ENCODE measurements at regions not wholly inside any gene's neighbourhood (a gene's known extent, or its start where the extent isn't known, plus 50 kb on each side); places are given as distances from the start of the nearest gene placed in this dataset.

DNA sequence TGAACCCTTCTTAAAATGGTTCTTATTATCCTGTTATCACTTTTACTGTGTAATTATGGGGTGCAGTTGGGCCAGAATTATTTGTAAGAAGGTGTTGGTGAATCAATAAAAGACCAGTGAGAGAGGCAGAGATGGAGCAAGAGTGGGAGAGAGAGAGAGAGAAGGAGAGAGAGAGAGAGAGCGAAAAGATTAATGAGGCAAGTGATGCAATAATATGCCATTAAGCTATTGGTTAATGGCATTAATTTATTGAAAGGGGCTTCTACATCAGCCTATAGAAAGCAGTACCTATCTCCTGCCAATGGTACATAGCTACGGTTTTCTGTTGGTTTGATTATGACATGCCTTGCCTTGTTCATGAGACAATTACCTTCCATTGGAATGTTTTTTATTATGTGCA is 388.7 kb downstream of the RPS6KC1 start:
- Histone ChIP-seq H2AFZ (ENCODE audit: low read depth) (no peak overlapping the region; the same call in 1 of the 2 replicates), H3K27ac (ENCODE audit: low read depth in 2 of 2, low read length in 1 of 2) (no peak overlapping the region), H3K9me2 (peaks cover 2% of the 10 kb centered on the region; the same call in 1 of the 2 replicates), H3K9me3 (no peaks in the 10 kb centered on the region), H4K20me1 (ENCODE audit: insufficient read depth) (no peaks in the 10 kb centered on the region), H3K79me2 (ENCODE audit: insufficient read depth) (no peaks in the 10 kb centered on the region), H3K4me2 (no peak overlapping the region), H3K27me3 (ENCODE audit: insufficient read depth) (no peaks in the 10 kb centered on the region), H3F3A (replicated peaks; ENCODE audit: insufficient read depth) (no peaks in the 10 kb centered on the region), H3K36me3 (replicated peaks in 1 of 2; ENCODE audit: control insufficient read depth in 1 of 2, insufficient read depth in 2 of 2, low read length in 1 of 2) (no peaks in the 10 kb centered on the region), H3K4me1 (ENCODE audit: control insufficient read depth in 1 of 2, insufficient read depth in 2 of 2, low read depth in 1 of 2, low read length in 1 of 2) (no peaks in the 10 kb centered on the region), H3K9ac (no peak overlapping the region), H3K4me3 (ENCODE audit: low read depth in 2 of 2, low read length in 1 of 2) (no peak overlapping the region)
- no peak for TF ChIP-seq MAX (IDR thresholded peaks at IDR 0.05; ENCODE audit: low read depth)
- TF ChIP-seq TCF12 (IDR thresholded peaks at IDR 0.05): no peak
- TF ChIP-seq MXI1 (IDR thresholded peaks at IDR 0.05; ENCODE audit: low read depth, low read length): no peak
- no peak for TF ChIP-seq GABPA (IDR thresholded peaks at IDR 0.05; ENCODE audit: low read depth)
- no peak for TF ChIP-seq YY1 (IDR thresholded peaks at IDR 0.05; ENCODE audit: low read depth)
- CTCF ChIA-PET: no interaction called here
- POLR2A ChIA-PET: no interaction called here
- 48% methylated on average over 2 of the region's 2 CpGs for WGBS (ENCODE audit: low lambda C conversion rate)
- no peak for DNase-seq

DNA sequence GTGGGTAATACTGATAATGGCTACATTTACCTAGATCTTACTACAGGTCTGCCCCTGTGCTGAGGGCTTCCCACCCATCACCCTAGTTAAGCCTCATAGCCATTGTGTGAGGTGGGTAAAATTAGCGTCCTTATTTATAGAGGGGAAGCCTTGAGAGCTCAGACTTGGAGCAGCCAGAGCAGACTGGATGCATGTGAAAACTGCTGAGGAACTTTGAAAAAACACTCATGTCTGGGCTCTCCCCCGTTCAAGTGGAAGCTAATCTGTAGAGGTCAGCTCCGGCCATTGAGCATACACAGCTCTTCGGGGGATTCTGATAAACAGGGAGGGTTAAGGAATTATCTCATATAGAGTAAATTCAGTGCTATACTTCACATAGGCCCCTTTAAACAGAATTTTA is 389.7 kb downstream of the RPS6KC1 start:
- H3K27ac ChIP-seq (ENCODE audit: low read depth in 2 of 2, low read length in 1 of 2): no peak overlapping the region
- H3K27me3 ChIP-seq (ENCODE audit: insufficient read depth): no peaks in the 10 kb centered on the region
- DNase-seq: no peak
- WGBS (ENCODE audit: low lambda C conversion rate): 38% methylated on average over 4 of the region's 4 CpGs
- H4K20me1 ChIP-seq (ENCODE audit: insufficient read depth): no peaks in the 10 kb centered on the region
- POLR2A ChIA-PET: no interaction called here
- no peak overlapping the region for H3K4me3 ChIP-seq (ENCODE audit: low read depth in 2 of 2, low read length in 1 of 2)
- H2AFZ ChIP-seq (ENCODE audit: low read depth): no peak overlapping the region
- H3K4me2 ChIP-seq: no peak overlapping the region
- TF ChIP-seq, protein P1, sequence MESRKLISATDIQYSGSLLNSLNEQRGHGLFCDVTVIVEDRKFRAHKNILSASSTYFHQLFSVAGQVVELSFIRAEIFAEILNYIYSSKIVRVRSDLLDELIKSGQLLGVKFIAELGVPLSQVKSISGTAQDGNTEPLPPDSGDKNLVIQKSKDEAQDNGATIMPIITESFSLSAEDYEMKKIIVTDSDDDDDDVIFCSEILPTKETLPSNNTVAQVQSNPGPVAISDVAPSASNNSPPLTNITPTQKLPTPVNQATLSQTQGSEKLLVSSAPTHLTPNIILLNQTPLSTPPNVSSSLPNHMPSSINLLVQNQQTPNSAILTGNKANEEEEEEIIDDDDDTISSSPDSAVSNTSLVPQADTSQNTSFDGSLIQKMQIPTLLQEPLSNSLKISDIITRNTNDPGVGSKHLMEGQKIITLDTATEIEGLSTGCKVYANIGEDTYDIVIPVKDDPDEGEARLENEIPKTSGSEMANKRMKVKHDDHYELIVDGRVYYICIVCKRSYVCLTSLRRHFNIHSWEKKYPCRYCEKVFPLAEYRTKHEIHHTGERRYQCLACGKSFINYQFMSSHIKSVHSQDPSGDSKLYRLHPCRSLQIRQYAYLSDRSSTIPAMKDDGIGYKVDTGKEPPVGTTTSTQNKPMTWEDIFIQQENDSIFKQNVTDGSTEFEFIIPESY (IDR thresholded peaks at IDR 0.05; ENCODE audit: borderline replicate concordance, low read depth): no peak
- TF ChIP-seq USF2 (IDR thresholded peaks at IDR 0.05; ENCODE audit: borderline replicate concordance, low read depth, low read length): no peak
- TF ChIP-seq EZH2phosphoT487 (IDR thresholded peaks at IDR 0.05; ENCODE audit: borderline replicate concordance, low read depth): no peak
- TF ChIP-seq, protein P2, sequence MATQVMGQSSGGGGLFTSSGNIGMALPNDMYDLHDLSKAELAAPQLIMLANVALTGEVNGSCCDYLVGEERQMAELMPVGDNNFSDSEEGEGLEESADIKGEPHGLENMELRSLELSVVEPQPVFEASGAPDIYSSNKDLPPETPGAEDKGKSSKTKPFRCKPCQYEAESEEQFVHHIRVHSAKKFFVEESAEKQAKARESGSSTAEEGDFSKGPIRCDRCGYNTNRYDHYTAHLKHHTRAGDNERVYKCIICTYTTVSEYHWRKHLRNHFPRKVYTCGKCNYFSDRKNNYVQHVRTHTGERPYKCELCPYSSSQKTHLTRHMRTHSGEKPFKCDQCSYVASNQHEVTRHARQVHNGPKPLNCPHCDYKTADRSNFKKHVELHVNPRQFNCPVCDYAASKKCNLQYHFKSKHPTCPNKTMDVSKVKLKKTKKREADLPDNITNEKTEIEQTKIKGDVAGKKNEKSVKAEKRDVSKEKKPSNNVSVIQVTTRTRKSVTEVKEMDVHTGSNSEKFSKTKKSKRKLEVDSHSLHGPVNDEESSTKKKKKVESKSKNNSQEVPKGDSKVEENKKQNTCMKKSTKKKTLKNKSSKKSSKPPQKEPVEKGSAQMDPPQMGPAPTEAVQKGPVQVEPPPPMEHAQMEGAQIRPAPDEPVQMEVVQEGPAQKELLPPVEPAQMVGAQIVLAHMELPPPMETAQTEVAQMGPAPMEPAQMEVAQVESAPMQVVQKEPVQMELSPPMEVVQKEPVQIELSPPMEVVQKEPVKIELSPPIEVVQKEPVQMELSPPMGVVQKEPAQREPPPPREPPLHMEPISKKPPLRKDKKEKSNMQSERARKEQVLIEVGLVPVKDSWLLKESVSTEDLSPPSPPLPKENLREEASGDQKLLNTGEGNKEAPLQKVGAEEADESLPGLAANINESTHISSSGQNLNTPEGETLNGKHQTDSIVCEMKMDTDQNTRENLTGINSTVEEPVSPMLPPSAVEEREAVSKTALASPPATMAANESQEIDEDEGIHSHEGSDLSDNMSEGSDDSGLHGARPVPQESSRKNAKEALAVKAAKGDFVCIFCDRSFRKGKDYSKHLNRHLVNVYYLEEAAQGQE (IDR thresholded peaks at IDR 0.05; ENCODE audit: low read depth, low read length): no peak
- no peak for TF ChIP-seq NFIC (IDR thresholded peaks at IDR 0.05; ENCODE audit: borderline replicate concordance)
- TF ChIP-seq POLR2AphosphoS5 (IDR thresholded peaks at IDR 0.05; ENCODE audit: low read depth, low read length): no peak
- TF ChIP-seq EP300 (IDR thresholded peaks at IDR 0.05; ENCODE audit: borderline replicate concordance in 1 of 2, low read depth in 1 of 2, low read length in 1 of 2): no peak
- H3K4me1 ChIP-seq (ENCODE audit: control insufficient read depth in 1 of 2, insufficient read depth in 2 of 2, low read depth in 1 of 2, low read length in 1 of 2): no peaks in the 10 kb centered on the region
- CTCF ChIA-PET: no interaction called here
- H3K9me2 ChIP-seq: peaks cover 2% of the 10 kb centered on the region; the same call in 1 of the 2 replicates
- H3K79me2 ChIP-seq (ENCODE audit: insufficient read depth): no peaks in the 10 kb centered on the region
- no peaks in the 10 kb centered on the region for H3F3A ChIP-seq (replicated peaks; ENCODE audit: insufficient read depth)
- no peak overlapping the region for H3K9ac ChIP-seq
- H3K36me3 ChIP-seq (replicated peaks in 1 of 2; ENCODE audit: control insufficient read depth in 1 of 2, insufficient read depth in 2 of 2, low read length in 1 of 2): no peaks in the 10 kb centered on the region
- H3K9me3 ChIP-seq: no peaks in the 10 kb centered on the region

Data from SK-N-SH (cell line).